RWPE1 (cell line): ENCODE measurements at regions not wholly inside any gene's neighbourhood (a gene's known extent, or its start where the extent isn't known, plus 50 kb on each side); places are given as distances from the start of the nearest gene placed in this dataset.

Experiments
- CTCF ChIA-PET: fragments of 350-600 bp; sonication (Branson Sonifier 250); formaldehyde crosslinking; extraction: SDS; loops from one replicate; lab custom pipeline; 2021; lab: Yijun Ruan, JAX
- POLR2A ChIA-PET: fragments of 400-600 bp; formaldehyde crosslinking; extraction: SDS; loops from one replicate; lab custom pipeline; 2020; ENCODE audit warnings: antibody characterized with exemption; ENCODE audit not compliant: low non-redundant PET; lab: Yijun Ruan, JAX
- DNase-seq: peaks from one replicate; pipeline ENCODE4 v3.0.0; 2012; ENCODE audit warnings: low spot score
- H3K27ac ChIP-seq: fragments of 450-650 bp; 2 replicates; pipeline ENCODE4 v1.5.1; 2017
- CTCF ChIP-seq: fragments of 450-650 bp; conservative IDR thresholded peaks from 2 replicates; pipeline ENCODE4 v1.5.1; 2017; ENCODE audit warnings: low read depth, mild to moderate bottlenecking

- ChIA-PET CTCF (no interaction called here), POLR2A (no interaction called here)
- DNase-seq = no peak
- TF ChIP-seq CTCF = no peak
- H3K27ac ChIP-seq = no peak overlapping the region
Observed at GRCh38 chr14:98889836-98890185, 382.2 kb downstream of the BCL11B start.

GRCh38 chr14:98890556-98891340 lies 381.2 kb downstream of the BCL11B start:
- no peak for TF ChIP-seq CTCF
- POLR2A ChIA-PET = no interaction called here
- no peak overlapping the region for H3K27ac ChIP-seq
- CTCF ChIA-PET = no interaction called here
- DNase-seq = no peak

- H3K27ac ChIP-seq = no peak overlapping the region
- no peak for TF ChIP-seq CTCF
- no peak for DNase-seq
- ChIA-PET CTCF (interaction anchor here (0.6 to 0.8 kb wide), 3 partner anchors 105 to 916 kb away, joined by 3 to 4 read pairs (median 3); no protein-coding TSS in a partner anchor), POLR2A (no interaction called here)
Observed at GRCh38 chr14:98893675-98894074, 378.3 kb downstream of the BCL11B start.

- ChIA-PET CTCF (interaction anchor here (0.7 kb wide), 1 partner anchor 917 kb away, joined by 3 read pairs; no protein-coding TSS in a partner anchor), POLR2A (no interaction called here)
- H3K27ac ChIP-seq = no peak overlapping the region
- no peak for DNase-seq
- no peak for TF ChIP-seq CTCF
Observed at GRCh38 chr14:98894600-98894999, 377.4 kb downstream of the BCL11B start.

GRCh38 chr14:98896449-98896848 lies 375.5 kb downstream of the BCL11B start:
- no peak for TF ChIP-seq CTCF
- H3K27ac ChIP-seq = no peak overlapping the region
- ChIA-PET POLR2A (no interaction called here), CTCF (no interaction called here)
- DNase-seq = no peak

- POLR2A ChIA-PET = no interaction called here
- CTCF ChIA-PET = interaction anchor here (0.5 to 0.7 kb wide), 2 partner anchors 530 to 1832 kb away, joined by 3 read pairs; no protein-coding TSS in a partner anchor
- H3K27ac ChIP-seq = peak overlapping the region; percentile 56
- DNase-seq = no peak
- TF ChIP-seq CTCF = no peak
Observed at GRCh38 chr14:98897605-98898309, 374.2 kb downstream of the BCL11B start.
